DMS53 treated with DMSO at 0.1 percent for 48 hours (cell line): ENCODE measurements at regions not wholly inside any gene's neighbourhood (a gene's known extent, or its start where the extent isn't known, plus 50 kb on each side); places are given as distances from the start of the nearest gene placed in this dataset.
"Not testable (repeated sequence)": the region's sequence is repeated elsewhere in the genome, so short reads cannot be mapped to it uniquely, and the experiment has no call there.

Experiments used
- DNase-seq: peaks from one replicate; lab custom pipeline; 2025; ENCODE audit not compliant: unreplicated experiment; lab: John Stamatoyannopoulos, UW

GRCh38 chr6:106885679-106886078 lies 88.8 kb downstream of the CD24 start:
- DNase-seq = no peak

- no peak for DNase-seq
These were observed 90.0 kb downstream of the CD24 start for GRCh38 chr6:106884576-106884975.

GRCh38 chr6:106883808-106884262 lies 90.7 kb downstream of the CD24 start:
- DNase-seq = no peak

GRCh38 chr6:106882601-106883518 lies 91.7 kb downstream of the CD24 start:
- no peak for DNase-seq

- DNase-seq = no peak
These were observed 92.4 kb downstream of the CD24 start for GRCh38 chr6:106882138-106882537.

- DNase-seq = no peak
These were observed 93.6 kb downstream of the CD24 start for GRCh38 chr6:106880952-106881351.

- DNase-seq = no peak
These were observed 98.7 kb downstream of the CD24 start for GRCh38 chr6:106875782-106876321.

- DNase-seq = no peak
These were observed 100.0 kb downstream of the CD24 start for GRCh38 chr6:106874481-106874880.

GRCh38 chr6:106872049-106872448 lies 102.5 kb downstream of the CD24 start:
- DNase-seq = no peak

- no peak for DNase-seq
These were observed 103.5 kb downstream of the CD24 start for GRCh38 chr6:106870824-106871717.

- DNase-seq = no peak
These were observed 104.5 kb downstream of the CD24 start for GRCh38 chr6:106870069-106870468.

- no peak for DNase-seq
These were observed 105.3 kb downstream of the CD24 start for GRCh38 chr6:106869203-106869602.

- DNase-seq = no peak
These were observed 107.5 kb downstream of the CD24 start for GRCh38 chr6:106866875-106867658.

- DNase-seq = no peak
These were observed 111.7 kb downstream of the CD24 start for GRCh38 chr6:106862858-106863257.

- no peak for DNase-seq
These were observed 113.6 kb downstream of the CD24 start for GRCh38 chr6:106860940-106861339.

- no peak for DNase-seq
These were observed 115.9 kb downstream of the CD24 start for GRCh38 chr6:106858653-106859092.

GRCh38 chr6:106857771-106858652 lies 116.5 kb downstream of the CD24 start:
- DNase-seq = no peak

GRCh38 chr6:106857310-106857709 lies 117.2 kb downstream of the CD24 start:
- not testable (repeated sequence) for DNase-seq

- DNase-seq = no peak
These were observed 118.2 kb downstream of the CD24 start for GRCh38 chr6:106856227-106856874.
